Neuronal stem cell (in vitro differentiated cells): ENCODE measurements at regions not wholly inside any gene's neighbourhood (a gene's known extent, or its start where the extent isn't known, plus 50 kb on each side); places are given as distances from the start of the nearest gene placed in this dataset.
A peak's percentile ranks its signal among the peaks of the same experiment; 100 is the strongest.

Source experiments
- DNase-seq: peaks from one replicate; pipeline ENCODE4 v3.0.0-alpha.2; 2013; ENCODE audit warnings: low spot score
- H2AFZ ChIP-seq: one replicate; pipeline ENCODE4 v1.6.1; 2013; ENCODE audit warnings: mild to moderate bottlenecking, low read length, inconsistent platforms
- H2AK5ac ChIP-seq: 2 replicates; pipeline ENCODE4 v1.6.1; 2013; ENCODE audit warnings: low read depth, mild to moderate bottlenecking, inconsistent platforms, low read length, moderate library complexity, mixed read lengths
- H2BK120ac ChIP-seq: 2 replicates; pipeline ENCODE4 v1.6.1; 2013; ENCODE audit warnings: low read depth, mild to moderate bottlenecking, inconsistent platforms, low read length, moderate library complexity, mixed read lengths
- H2BK12ac ChIP-seq: one replicate; pipeline ENCODE4 v1.6.1; 2013; ENCODE audit warnings: low read length, inconsistent platforms
- H2BK15ac ChIP-seq: 2 replicates; pipeline ENCODE4 v1.6.1; 2013; ENCODE audit warnings: mild to moderate bottlenecking, low read length, inconsistent platforms, mixed read lengths
- H2BK5ac ChIP-seq: one replicate; pipeline ENCODE4 v1.6.1; 2013; ENCODE audit warnings: inconsistent platforms, mild to moderate bottlenecking, low read length, moderate library complexity
- H3K14ac ChIP-seq: one replicate; pipeline ENCODE4 v1.6.1; 2013; ENCODE audit warnings: low read length, inconsistent platforms
- H3K18ac ChIP-seq: 2 replicates; pipeline ENCODE4 v1.6.1; 2013; ENCODE audit warnings: low read length, inconsistent platforms
- H3K23ac ChIP-seq: 2 replicates; pipeline ENCODE4 v1.6.1; 2013; ENCODE audit warnings: low read depth, mild to moderate bottlenecking, mixed read lengths, low read length, inconsistent platforms; ENCODE audit not compliant: poor library complexity
- H3K27ac ChIP-seq: replicated peaks from 3 replicates; pipeline ENCODE4 v1.5.1; 2013; ENCODE audit warnings: low read length, inconsistent platforms
- H3K27me3 ChIP-seq, 3 experiments: 2 replicates each; pipeline ENCODE4 v1.6.1; 2013; ENCODE audit warnings: low read length in 3 of 3, mild to moderate bottlenecking in 2 of 3, inconsistent platforms in 1 of 3, low read depth in 1 of 3, mixed read lengths in 1 of 3, moderate library complexity in 1 of 3; ENCODE audit not compliant: control insufficient read depth in 3 of 3, insufficient read depth in 3 of 3
- H3K36me3 ChIP-seq, 2 donors: replicated peaks in 1 of 2; 2 replicates each; pipeline ENCODE4 v1.6.1; 2013; ENCODE audit warnings: low read length in 2 of 2; ENCODE audit not compliant: control insufficient read depth in 2 of 2, insufficient read depth in 2 of 2
- H3K4ac ChIP-seq: 2 replicates; pipeline ENCODE4 v1.6.1; 2013; ENCODE audit warnings: inconsistent platforms, mild to moderate bottlenecking, low read length, moderate library complexity
- H3K4me1 ChIP-seq, 2 donors: 1 replicate in 1 of 2; 2 replicates in 1 of 2; pipeline ENCODE4 v1.6.1; 2013; ENCODE audit warnings: low read length in 2 of 2, low read depth in 1 of 2; ENCODE audit not compliant: control insufficient read depth in 2 of 2, insufficient read depth in 1 of 2
- H3K4me2 ChIP-seq: one replicate; pipeline ENCODE4 v1.6.1; 2013; ENCODE audit warnings: mild to moderate bottlenecking, low read length, inconsistent platforms; ENCODE audit not compliant: insufficient read depth, poor library complexity, severe bottlenecking
- H3K4me3 ChIP-seq, 2 donors: 2 replicates each; pipeline ENCODE4 v1.5.1; 2013; ENCODE audit warnings: low read length in 2 of 2, mild to moderate bottlenecking in 2 of 2, inconsistent platforms in 1 of 2, moderate library complexity in 1 of 2
- H3K79me1 ChIP-seq: one replicate; pipeline ENCODE4 v1.6.1; 2013; ENCODE audit warnings: low read depth, mild to moderate bottlenecking, inconsistent platforms, low read length, moderate library complexity
- H3K9ac ChIP-seq: one replicate; pipeline ENCODE4 v1.6.1; 2013; ENCODE audit warnings: mild to moderate bottlenecking, low read depth, low read length, inconsistent platforms; ENCODE audit not compliant: poor library complexity
- H3K9me3 ChIP-seq, 2 donors: replicated peaks in 1 of 2; 2 replicates each; pipeline versions ENCODE3 to v1.6.1; 2013; ENCODE audit warnings: low read length in 2 of 2, mild to moderate bottlenecking in 2 of 2, inconsistent platforms in 1 of 2, low read depth in 1 of 2, mixed read lengths in 1 of 2, moderate library complexity in 1 of 2; ENCODE audit not compliant: control insufficient read depth in 2 of 2, insufficient read depth in 1 of 2
- H4K8ac ChIP-seq: one replicate; pipeline ENCODE4 v1.6.1; 2013; ENCODE audit warnings: low read depth, mild to moderate bottlenecking, inconsistent platforms, low read length, moderate library complexity
- H4K91ac ChIP-seq: one replicate; pipeline ENCODE4 v1.6.1; 2013; ENCODE audit warnings: low read length, low read depth, mild to moderate bottlenecking, inconsistent platforms; ENCODE audit not compliant: poor library complexity
- WGBS, 2 donors: extraction: QIAGEN DNeasy Blood & Tissue Kit; methylation state at CpG; one replicate each; pipeline ENCODE4 v1.1.7; 2013; ENCODE audit warnings: missing lambda C conversion rate in 2 of 2, mixed read lengths in 1 of 2; ENCODE audit not compliant: insufficient read length in 2 of 2, insufficient replicate concordance in 1 of 2; ENCODE audit errors: extremely low coverage in 2 of 2; 5-methylcytosine and 5-hydroxymethylcytosine counted together

DNA sequence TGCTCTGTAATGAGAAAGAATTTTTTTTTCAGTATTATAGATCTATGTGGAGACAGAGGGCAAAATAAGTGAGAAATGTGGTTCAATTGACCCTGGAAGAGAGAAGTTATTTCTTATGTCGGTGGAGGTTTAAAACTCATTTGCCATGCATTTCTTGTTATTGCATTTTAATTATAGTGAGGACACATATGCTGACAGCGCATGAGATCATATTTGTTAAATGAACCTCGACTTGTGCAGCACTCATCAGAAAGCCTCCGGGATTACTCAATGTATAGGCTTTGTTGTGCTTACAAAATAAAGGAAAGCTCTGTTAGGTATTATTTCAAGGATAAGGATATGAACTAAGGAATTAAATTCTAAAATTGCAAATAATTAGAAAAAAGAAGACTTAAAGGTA lies 915.1 kb upstream of the MAP3K7 start:
- H2BK120ac ChIP-seq = no peak overlapping the region
- no peak overlapping the region for H3K4ac ChIP-seq
- H3K4me1 ChIP-seq = no peaks in the 10 kb centered on the region
- no peak overlapping the region for H2BK5ac ChIP-seq
- no peaks in the 10 kb centered on the region for H3K9me3 ChIP-seq
- no peak overlapping the region for H2AK5ac ChIP-seq
- WGBS, 2 donors = no CpG with 5 or more reads among the region's 4 CpGs
- no peak overlapping the region for H3K18ac ChIP-seq
- H3K36me3 ChIP-seq = no peaks in the 10 kb centered on the region
- H2BK15ac ChIP-seq = no peak overlapping the region
- no peak overlapping the region for H2AFZ ChIP-seq
- no peak overlapping the region for H3K23ac ChIP-seq
- H3K27ac ChIP-seq = no peak overlapping the region
- no peak overlapping the region for H3K14ac ChIP-seq
- no peak overlapping the region for H4K91ac ChIP-seq
- no peak overlapping the region for H2BK12ac ChIP-seq
- H3K4me3 ChIP-seq = no peak overlapping the region
- no peak for DNase-seq
- peaks cover 0 to 6% (median 0%) of the 10 kb centered on the region in 3 experiments for H3K27me3 ChIP-seq
- H3K9ac ChIP-seq = no peak overlapping the region
- H3K4me2 ChIP-seq = no peak overlapping the region
- H3K79me1 ChIP-seq = no peaks in the 10 kb centered on the region
- no peak overlapping the region for H4K8ac ChIP-seq

DNA sequence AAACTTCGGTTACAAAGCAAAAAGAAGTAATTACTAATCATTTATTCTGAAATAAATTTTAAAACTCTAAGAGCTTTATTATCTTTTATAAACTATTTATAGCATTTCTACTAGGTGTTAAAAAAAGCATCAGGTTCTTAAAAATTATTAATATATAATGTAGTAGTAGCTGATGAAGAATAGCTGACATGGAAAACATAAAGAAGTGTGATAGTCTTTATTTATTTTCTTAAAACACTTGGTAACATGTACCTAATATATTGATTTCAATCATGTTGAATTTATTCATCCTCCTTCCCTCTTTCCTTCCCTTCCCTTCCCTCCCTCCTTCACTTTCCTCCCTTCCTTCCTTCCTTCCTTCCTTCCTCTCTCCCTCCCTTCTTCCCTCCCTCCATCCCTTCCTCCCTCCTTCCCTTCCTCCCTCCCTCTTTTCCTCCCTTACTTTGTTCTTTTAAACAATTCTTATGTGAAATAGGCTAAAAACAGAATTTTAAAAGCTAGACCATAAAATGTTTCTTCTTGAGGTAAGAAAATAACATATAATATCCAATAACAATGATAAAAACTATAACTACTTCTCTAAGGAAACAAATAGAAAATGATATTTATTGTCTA lies 913.9 kb upstream of the MAP3K7 start:
- Histone ChIP-seq H3K79me1 (no peaks in the 10 kb centered on the region), H2AK5ac (no peak overlapping the region), H3K4me1 (no peaks in the 10 kb centered on the region), H4K8ac (no peak overlapping the region), H3K27ac (no peak overlapping the region), H2BK120ac (no peak overlapping the region), H2BK5ac (no peak overlapping the region), H3K14ac (no peak overlapping the region), H3K4me2 (no peak overlapping the region), H2BK15ac (no peak overlapping the region), H3K18ac (no peak overlapping the region), H2BK12ac (no peak overlapping the region), H3K9me3 (no peaks in the 10 kb centered on the region), H3K4ac (no peak overlapping the region), H4K91ac (no peak overlapping the region), H3K9ac (no peak overlapping the region), H3K36me3 (no peaks in the 10 kb centered on the region), H2AFZ (no peak overlapping the region), H3K4me3 (no peak overlapping the region), H3K27me3 (peaks cover 0 to 8% (median 0%) of the 10 kb centered on the region in 3 experiments), H3K23ac (no peak overlapping the region)
- WGBS, 2 donors = no CpG with 5 or more reads among the region's 1 CpG
- no peak for DNase-seq

- H2BK12ac ChIP-seq = no peak overlapping the region
- no peak overlapping the region for H2BK5ac ChIP-seq
- no peaks in the 10 kb centered on the region for H3K36me3 ChIP-seq
- no peak overlapping the region for H4K8ac ChIP-seq
- H3K4me3 ChIP-seq = no peak overlapping the region
- no peak overlapping the region for H2BK15ac ChIP-seq
- no peak overlapping the region for H3K14ac ChIP-seq
- H2AK5ac ChIP-seq = no peak overlapping the region
- WGBS, 2 donors = no CpG with 5 or more reads among the region's 1 CpG
- no peak overlapping the region for H3K23ac ChIP-seq
- H2BK120ac ChIP-seq = no peak overlapping the region
- no peak overlapping the region for H3K27ac ChIP-seq
- no peak overlapping the region for H3K9ac ChIP-seq
- DNase-seq = no peak
- H3K9me3 ChIP-seq = no peaks in the 10 kb centered on the region
- no peak overlapping the region for H3K4ac ChIP-seq
- no peak overlapping the region for H4K91ac ChIP-seq
- H3K4me1 ChIP-seq = no peaks in the 10 kb centered on the region
- H3K18ac ChIP-seq = no peak overlapping the region
- H3K79me1 ChIP-seq = no peaks in the 10 kb centered on the region
- H3K27me3 ChIP-seq = peaks cover 0 to 24% (median 0%) of the 10 kb centered on the region in 3 experiments
- H3K4me2 ChIP-seq = no peak overlapping the region
- peak overlapping the region; percentile 49 for H2AFZ ChIP-seq
These were observed 911.7 kb upstream of the MAP3K7 start for GRCh38 chr6:91498576-91498975.

GRCh38 chr6:91497770-91498169 lies 910.9 kb upstream of the MAP3K7 start:
- no peak overlapping the region for H3K4ac ChIP-seq
- no peak overlapping the region for H3K18ac ChIP-seq
- no peaks in the 10 kb centered on the region for H3K4me1 ChIP-seq
- H2BK15ac ChIP-seq = no peak overlapping the region
- no peak overlapping the region for H3K9ac ChIP-seq
- no peak overlapping the region for H2BK120ac ChIP-seq
- no peak overlapping the region for H2BK12ac ChIP-seq
- H4K8ac ChIP-seq = no peak overlapping the region
- no peak overlapping the region for H3K23ac ChIP-seq
- H2AK5ac ChIP-seq = no peak overlapping the region
- H3K4me2 ChIP-seq = no peak overlapping the region
- peaks cover 0 to 26% (median 0%) of the 10 kb centered on the region in 3 experiments for H3K27me3 ChIP-seq
- no peak overlapping the region for H3K14ac ChIP-seq
- no CpG with 5 or more reads among the region's 1 CpG for WGBS, 2 donors
- no peak overlapping the region for H3K4me3 ChIP-seq
- H2BK5ac ChIP-seq = no peak overlapping the region
- H4K91ac ChIP-seq = no peak overlapping the region
- no peak for DNase-seq
- no peak overlapping the region for H3K27ac ChIP-seq
- H3K9me3 ChIP-seq = no peaks in the 10 kb centered on the region
- no peaks in the 10 kb centered on the region for H3K79me1 ChIP-seq
- H3K36me3 ChIP-seq = no peaks in the 10 kb centered on the region
- H2AFZ ChIP-seq = no peak overlapping the region
